Fibroblast of skin of right biceps (primary cell): ENCODE measurements at regions not wholly inside any gene's neighbourhood (a gene's known extent, or its start where the extent isn't known, plus 50 kb on each side); places are given as distances from the start of the nearest gene placed in this dataset.
"Not testable (repeated sequence)": the region's sequence is repeated elsewhere in the genome, so short reads cannot be mapped to it uniquely, and the experiment has no call there.

Experiments
- DNase-seq: peaks from one replicate; pipeline ENCODE4 v3.0.0-alpha.2; 2013

DNA sequence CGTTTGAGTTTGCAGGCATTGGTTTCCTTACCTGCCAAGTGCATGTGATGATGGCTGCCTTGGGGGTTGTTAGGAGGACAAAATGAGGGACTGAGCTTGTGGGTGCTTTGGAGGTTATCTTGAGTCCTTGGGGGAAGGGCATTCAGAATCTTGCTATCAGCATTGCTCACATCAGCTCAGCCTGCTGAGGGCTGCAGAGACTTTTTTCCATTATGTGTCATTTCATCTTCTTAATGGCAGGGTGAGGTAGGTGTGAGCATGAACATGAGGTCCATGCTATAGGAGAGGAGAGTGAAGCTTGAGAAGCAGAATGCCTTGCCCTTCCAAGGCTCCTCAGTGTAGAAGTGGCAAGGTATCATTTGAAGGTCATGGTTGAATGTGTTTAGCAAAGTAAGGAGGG lies 112.3 kb downstream of the MIAT start:
- no peak for DNase-seq

GRCh38 chr22:26770624-26771023 lies 113.2 kb downstream of the MIAT start:
- DNase-seq = peak; percentile 65

DNA sequence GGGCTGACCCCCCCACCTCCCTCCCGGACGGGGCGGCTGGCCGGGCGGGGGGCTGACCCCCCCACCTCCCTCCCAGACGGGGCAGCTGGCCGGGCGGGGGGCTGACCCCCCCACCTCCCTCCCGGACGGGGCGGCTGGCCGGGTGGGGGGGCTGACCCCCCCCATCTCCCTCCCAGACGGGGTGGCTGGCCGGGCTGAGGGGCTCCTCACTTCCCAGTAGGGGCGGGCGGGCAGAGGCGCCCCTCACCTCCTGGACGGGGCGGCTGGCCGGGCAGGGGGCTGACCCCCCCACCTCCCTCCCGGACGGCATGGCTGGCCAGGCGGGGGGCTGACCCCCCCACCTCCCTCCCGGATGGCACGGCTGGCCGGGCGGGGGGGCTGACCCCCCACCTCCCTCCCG lies 115.7 kb downstream of the MIAT start:
- not testable (repeated sequence) for DNase-seq

DNA sequence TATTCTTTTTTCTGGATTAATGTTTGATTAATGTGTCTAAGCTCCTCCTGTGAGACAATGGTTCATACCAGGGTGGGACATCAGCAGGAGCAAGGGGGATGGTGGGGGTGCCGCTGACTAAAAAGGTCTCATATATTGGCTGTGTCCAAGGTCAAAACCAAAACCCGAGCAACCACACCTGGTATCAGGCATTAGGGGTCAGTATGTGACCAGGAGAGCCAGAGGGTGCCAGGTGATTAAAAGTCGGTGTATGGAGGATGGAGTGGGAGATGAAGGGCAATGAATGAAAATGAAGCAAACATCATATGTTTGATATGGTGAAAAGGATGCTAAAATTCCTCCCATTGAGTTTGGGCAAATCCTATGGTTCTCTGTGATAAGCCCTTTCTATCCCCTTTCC lies 118.0 kb downstream of the MIAT start:
- no peak for DNase-seq

DNA sequence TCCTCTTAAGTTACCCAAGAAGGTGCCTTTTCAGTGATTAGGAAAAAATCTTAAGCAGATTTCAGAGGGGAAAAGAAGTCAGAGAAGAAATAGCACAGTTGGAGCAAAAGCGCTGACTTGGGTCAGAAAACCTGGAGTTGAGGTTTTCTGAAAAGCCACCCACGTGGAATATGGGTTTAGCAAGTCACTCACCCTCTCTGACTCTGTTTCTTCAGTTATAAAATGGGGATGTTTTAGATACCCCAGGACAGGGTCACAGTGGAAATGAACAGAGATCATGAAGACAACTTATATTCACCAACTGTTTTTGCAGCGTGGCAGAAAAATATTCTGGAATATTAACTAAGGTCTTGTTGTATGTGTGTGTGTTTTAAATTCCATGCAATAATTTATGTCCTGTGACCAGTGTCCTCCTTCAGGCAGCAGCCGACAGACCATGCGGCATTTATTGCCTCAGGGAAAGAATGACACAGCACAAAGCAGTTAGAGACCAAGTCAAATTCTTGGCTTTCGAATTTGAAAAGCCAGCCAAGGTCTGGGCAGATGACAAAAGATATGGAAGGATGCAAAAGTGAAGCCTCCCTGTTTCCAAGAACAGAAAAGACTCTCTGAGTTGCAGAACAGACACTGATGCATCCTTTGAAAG lies 119.9 kb downstream of the MIAT start:
- DNase-seq = no peak

GRCh38 chr22:26778372-26778771 lies 121.0 kb downstream of the MIAT start:
- no peak for DNase-seq

- no peak for DNase-seq
Observed at GRCh38 chr22:26779108-26779507, 121.7 kb downstream of the MIAT start.

DNA sequence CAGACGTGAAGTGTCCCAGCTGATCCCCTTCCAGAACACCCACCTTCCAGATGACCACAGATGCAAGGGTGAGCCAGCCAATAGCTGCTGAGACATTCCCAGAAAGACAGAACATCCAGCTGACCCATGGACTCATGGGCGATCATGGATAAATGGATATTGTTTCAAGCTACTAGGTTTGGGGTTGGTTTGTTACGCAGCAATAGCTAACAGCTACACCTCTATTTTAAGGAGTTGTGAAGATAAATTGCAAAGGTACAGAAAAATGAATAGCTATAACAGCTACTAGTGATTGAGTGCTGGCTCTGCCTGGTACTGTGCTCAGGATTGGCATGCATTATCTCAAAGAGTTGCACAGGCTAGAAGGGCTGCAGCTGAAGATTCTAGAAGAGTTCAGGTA lies 122.5 kb downstream of the MIAT start:
- DNase-seq = no peak

DNA sequence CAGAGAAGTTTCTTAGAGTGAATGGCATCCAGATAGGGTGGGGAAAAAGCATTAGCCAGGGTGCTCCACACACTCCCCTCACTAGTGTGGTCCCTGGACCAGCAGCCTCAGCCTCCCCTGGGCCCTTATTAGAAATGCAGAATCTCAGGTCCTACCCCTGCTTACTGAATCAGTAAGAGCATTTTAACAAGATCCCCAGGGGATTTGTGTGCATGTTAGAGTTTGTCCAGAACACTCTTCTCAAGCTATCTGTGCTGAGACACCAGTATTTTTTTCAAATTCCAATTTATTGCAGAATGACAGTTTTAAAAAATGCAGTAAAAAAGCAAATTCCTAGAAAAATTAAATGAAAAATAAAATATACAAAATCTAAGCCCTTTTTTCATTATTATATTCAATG lies 123.1 kb downstream of the MIAT start:
- DNase-seq = no peak

DNA sequence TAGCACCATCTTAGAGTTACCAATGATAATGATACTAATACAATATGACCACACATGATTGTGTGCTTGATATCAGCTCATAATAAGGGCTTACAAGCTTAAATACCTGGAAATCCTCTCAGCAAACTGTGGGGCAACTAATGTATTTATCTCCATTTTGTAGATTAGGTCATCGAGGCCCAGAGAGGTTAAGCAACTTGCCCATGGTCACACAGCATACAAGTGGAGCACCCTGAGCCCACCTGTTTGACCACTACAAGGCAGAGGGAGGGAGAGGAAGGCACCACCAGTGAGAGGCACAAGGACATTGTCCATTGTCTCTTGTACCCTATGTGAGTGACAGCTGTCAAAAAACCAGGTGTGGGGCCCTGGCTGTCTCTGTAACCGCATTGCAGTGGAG lies 123.7 kb downstream of the MIAT start:
- DNase-seq = no peak

GRCh38 chr22:26781596-26781995 lies 124.2 kb downstream of the MIAT start:
- no peak for DNase-seq

DNA sequence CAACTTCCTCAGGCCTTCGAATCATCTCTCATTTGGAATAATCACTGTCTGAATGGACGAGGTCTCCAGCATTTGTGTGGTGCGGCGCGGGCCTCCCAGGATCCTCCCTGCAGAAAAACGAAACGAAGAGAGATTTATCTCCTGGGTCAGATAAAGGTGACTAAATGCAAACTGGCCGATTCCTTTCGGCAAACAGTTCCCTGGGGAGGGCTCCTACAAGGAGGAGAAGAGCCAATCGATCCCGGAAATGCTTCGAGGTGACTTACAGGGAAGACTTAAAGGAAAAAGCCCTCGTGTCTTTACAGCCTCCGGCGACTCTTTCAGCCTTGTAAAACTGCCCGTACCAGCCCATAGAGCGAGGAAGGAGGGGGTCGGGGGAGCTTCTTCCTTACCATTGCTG lies 126.5 kb downstream of the MIAT start:
- DNase-seq = no peak

- no peak for DNase-seq
Observed at GRCh38 chr22:26784772-26785171, 127.4 kb downstream of the MIAT start.

- DNase-seq = no peak
Observed at GRCh38 chr22:26785932-26786331, 128.5 kb downstream of the MIAT start.

DNA sequence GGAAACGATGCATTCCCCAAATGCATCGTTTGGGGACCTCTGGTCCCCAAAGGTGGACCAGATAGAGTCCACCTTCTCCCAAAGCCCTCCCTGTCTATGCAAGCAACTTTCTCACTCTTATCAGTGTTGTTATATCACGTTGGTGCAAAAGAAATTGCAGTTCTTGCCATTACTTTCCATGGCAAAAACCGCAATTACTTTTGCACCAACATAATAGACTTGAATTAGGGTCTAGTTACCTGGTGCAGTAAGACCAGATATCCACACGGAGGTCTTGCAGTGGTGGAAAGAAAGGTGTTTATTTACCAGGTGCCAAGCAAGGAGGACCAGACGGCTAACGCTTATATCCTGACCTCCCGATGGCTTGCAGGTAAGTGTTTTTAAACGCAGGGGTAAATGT lies 129.0 kb downstream of the MIAT start:
- DNase-seq = no peak

DNA sequence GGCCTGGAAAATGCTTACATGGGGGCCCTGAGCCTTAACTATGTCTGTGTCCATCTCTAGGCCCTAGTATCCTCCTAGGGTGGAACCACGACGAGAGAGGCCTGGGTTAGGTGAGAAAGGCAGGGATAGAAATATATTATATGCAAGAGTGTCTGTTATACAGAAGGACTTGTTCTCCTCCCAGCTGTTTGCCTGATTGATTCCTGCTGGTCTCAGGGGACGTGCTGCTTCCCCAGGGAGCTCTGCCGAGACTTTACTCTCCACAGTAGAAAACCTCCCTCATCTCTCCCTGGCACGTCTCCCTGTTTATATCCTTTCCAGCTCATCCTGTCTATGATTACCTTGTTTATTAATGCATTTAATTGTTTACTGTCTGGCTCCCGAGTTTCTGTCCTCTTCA lies 132.6 kb downstream of the MIAT start:
- DNase-seq = peak; percentile 26

DNA sequence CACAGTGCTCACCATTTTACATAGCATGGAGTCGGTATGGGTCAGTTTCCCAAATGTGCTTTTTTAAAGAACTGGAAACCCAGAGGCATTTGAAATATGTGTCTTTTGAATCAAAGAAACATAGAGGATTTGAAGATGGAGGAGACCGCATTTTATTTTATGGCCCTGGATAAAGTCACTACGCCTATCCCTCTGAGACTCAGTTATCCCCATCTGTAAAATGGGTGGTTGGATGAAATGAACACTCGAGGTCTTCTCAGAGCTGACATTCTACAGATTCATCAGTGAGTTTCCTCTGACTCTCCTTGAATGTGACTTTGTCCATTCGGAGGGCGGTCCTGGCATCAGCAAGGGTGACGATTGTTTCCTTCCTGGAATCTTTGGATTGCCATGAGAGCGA lies 135.1 kb downstream of the MIAT start:
- DNase-seq = no peak

GRCh38 chr22:26796785-26797184 lies 139.4 kb downstream of the MIAT start:
- no peak for DNase-seq

DNA sequence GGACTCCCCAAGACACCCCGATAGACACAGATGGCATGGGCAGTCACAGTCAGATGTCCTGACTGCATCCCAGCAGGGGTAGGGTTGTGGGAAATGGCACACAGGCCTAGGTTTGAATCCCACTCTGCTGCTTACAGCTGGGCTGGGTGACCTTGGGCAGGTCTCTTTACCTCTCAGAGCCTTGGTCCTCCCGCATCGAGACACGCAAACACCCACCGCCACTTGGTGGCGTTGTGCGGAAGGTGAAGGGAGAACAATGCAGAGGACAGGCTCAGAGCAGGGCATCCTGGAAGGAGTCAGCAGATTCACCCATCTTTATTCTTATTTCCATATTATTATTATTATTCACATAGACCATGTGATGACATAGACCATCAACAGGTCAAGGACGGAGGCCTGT lies 140.5 kb downstream of the MIAT start:
- peak; percentile 34 for DNase-seq

- no peak for DNase-seq
Observed at GRCh38 chr22:26798462-26799065, 141.2 kb downstream of the MIAT start.

DNA sequence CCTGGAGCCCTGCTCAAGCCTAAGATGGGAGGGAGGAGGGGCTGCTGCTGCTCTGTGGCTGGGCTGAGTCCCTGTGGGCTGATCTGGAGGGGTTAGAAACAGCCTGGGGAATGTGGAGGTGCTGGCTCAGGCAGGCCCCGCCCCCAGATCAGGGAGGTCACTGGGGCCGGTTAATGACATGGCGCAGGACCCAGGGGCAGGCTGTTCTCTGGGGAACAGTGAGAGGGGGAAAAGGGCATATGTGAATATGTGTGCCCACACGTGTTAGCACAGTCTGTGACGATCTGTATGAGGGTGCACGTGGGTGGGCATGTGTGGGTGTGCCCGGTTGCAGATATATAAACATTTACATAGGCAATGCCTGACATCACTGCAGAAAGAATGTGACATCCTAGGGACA lies 143.5 kb downstream of the MIAT start:
- peak; percentile 43 for DNase-seq

DNA sequence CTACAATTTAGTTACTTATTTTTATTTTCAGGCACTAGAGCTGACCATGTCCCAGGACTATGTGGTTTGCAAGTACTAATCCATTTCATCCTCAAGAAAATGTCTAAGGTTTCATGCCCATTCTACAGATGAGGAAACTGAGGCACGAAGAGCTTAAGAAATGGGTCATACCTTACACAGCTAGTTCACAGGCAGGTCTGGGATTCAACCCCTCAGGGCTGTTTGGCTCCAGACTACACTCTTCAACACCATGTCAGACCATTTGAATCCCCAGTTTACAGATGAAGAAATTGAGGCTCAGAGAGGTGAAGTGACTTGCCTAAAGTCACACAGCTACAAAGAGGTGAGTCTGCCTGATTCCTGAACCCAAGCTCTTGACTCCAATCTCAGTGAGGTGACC lies 144.1 kb downstream of the MIAT start:
- no peak for DNase-seq

GRCh38 chr22:26804315-26804714 lies 146.9 kb downstream of the MIAT start:
- DNase-seq = no peak

DNA sequence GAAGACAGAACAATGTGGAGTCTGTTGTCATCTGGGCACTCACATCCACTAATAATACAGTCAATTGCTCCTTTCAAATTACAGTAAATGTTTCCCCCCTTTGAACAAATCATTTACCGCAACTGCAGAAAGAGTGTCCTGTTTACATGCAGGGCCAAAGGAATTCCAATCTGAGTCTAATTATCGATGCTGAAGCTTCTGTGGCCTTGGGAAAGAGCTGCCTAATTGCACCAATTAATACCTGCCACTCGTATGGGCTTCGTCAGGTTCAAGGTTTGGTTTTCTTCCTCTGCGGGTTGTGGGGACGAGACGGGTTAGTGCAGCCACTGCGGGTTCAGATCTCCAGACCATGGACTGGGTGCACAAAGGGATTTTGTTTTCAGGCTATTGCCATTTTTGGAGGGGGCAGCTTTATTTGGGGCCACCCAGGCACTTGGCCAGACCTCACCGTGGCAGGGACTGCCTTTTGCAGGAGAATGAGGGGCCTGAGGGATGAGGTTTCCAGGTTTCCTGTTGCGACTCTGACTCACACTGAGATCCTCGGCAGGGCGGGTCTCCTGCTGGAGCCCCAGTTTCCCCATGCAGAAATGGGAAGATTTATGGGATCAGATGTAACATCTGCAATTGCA lies 147.6 kb downstream of the MIAT start:
- DNase-seq = peak; percentile 74
